NOMO-1 treated with DMSO at 0.1 percent for 48 hours (cell line): ENCODE measurements at regions not wholly inside any gene's neighbourhood (a gene's known extent, or its start where the extent isn't known, plus 50 kb on each side); places are given as distances from the start of the nearest gene placed in this dataset.

Experiments
- DNase-seq: peaks from one replicate; lab custom pipeline; 2025; ENCODE audit not compliant: unreplicated experiment; lab: John Stamatoyannopoulos, UW

- DNase-seq: no peak
Observed at GRCh38 chr2:16196687-16197503, 256.5 kb downstream of the MYCN start.

- no peak for DNase-seq
Observed at GRCh38 chr2:16195681-16196070, 255.3 kb downstream of the MYCN start.

GRCh38 chr2:16194931-16195680, 254.8 kb downstream of the MYCN start:
- no peak for DNase-seq

- no peak for DNase-seq
Observed at GRCh38 chr2:16194530-16194929, 254.2 kb downstream of the MYCN start.

- DNase-seq: no peak
Observed at GRCh38 chr2:16194096-16194390, 253.7 kb downstream of the MYCN start.

- no peak for DNase-seq
Observed at GRCh38 chr2:16192416-16193216, 252.3 kb downstream of the MYCN start.

GRCh38 chr2:16191431-16192200, 251.3 kb downstream of the MYCN start:
- DNase-seq: no peak

- no peak for DNase-seq
Observed at GRCh38 chr2:16190446-16191270, 250.3 kb downstream of the MYCN start.

- no peak for DNase-seq
Observed at GRCh38 chr2:16189836-16190160, 249.4 kb downstream of the MYCN start.

- no peak for DNase-seq
Observed at GRCh38 chr2:16189029-16189835, 248.9 kb downstream of the MYCN start.

GRCh38 chr2:16188261-16188890, 248.0 kb downstream of the MYCN start:
- no peak for DNase-seq

- no peak for DNase-seq
Observed at GRCh38 chr2:16187482-16187817, 247.1 kb downstream of the MYCN start.

GRCh38 chr2:16186661-16187481, 246.5 kb downstream of the MYCN start:
- no peak for DNase-seq

GRCh38 chr2:16185801-16186272, 245.5 kb downstream of the MYCN start:
- no peak for DNase-seq

GRCh38 chr2:16184945-16185660, 244.8 kb downstream of the MYCN start:
- DNase-seq: no peak

- DNase-seq: no peak
Observed at GRCh38 chr2:16184341-16184890, 244.1 kb downstream of the MYCN start.

GRCh38 chr2:16183345-16183744, 243.0 kb downstream of the MYCN start:
- DNase-seq: no peak
